GM23338 (cell line): ENCODE measurements at regions not wholly inside any gene's neighbourhood (a gene's known extent, or its start where the extent isn't known, plus 50 kb on each side); places are given as distances from the start of the nearest gene placed in this dataset.

Source experiments
- ATAC-seq: fragments of 200-7000 bp; cut with Tn5 transposase; 3 replicates; pipeline ENCODE4 v1.9.1; 2020
- DNase-seq: peaks from one replicate; pipeline ENCODE4 v3.0.0-alpha.2; 2015; ENCODE audit warnings: low spot score
- H2AFZ ChIP-seq: fragments of 200-600 bp; sonication (generic); 2 replicates; pipeline ENCODE4 v1.8.0; 2016; ENCODE audit warnings: antibody characterized with exemption, mild to moderate bottlenecking, moderate library complexity
- H3F3A ChIP-seq: fragments of 200-600 bp; sonication (generic); replicated peaks from 2 replicates; pipeline ENCODE4 v1.8.0; 2017; ENCODE audit warnings: antibody characterized with exemption, mixed run types, low read depth
- H3K27ac ChIP-seq: fragments of 200-600 bp; sonication (generic); 2 replicates; pipeline ENCODE4 v1.6.1; 2016; ENCODE audit warnings: low read depth
- H3K27me3 ChIP-seq: fragments of 200-600 bp; sonication (generic); 2 replicates; pipeline ENCODE4 v1.8.0; 2016; ENCODE audit warnings: mild to moderate bottlenecking, mixed run types, moderate library complexity; ENCODE audit not compliant: insufficient read depth
- H3K36me3 ChIP-seq: fragments of 200-600 bp; sonication (generic); 2 replicates; pipeline ENCODE4 v1.8.0; 2016; ENCODE audit warnings: mild to moderate bottlenecking; ENCODE audit not compliant: insufficient read depth
- H3K4me1 ChIP-seq: fragments of 200-600 bp; sonication (generic); 2 replicates; pipeline ENCODE4 v1.8.0; 2016; ENCODE audit warnings: mild to moderate bottlenecking, moderate library complexity; ENCODE audit not compliant: insufficient read depth
- H3K4me2 ChIP-seq: fragments of 200-600 bp; sonication (generic); 2 replicates; pipeline ENCODE4 v1.7.1; 2017; ENCODE audit warnings: mixed run types
- H3K4me3 ChIP-seq: fragments of 200-600 bp; sonication (generic); 2 replicates; pipeline ENCODE4 v1.6.1; 2016; ENCODE audit warnings: mixed run types
- H3K79me2 ChIP-seq: fragments of 200-600 bp; sonication (generic); replicated peaks from 2 replicates; pipeline ENCODE4 v1.8.0; 2017; ENCODE audit warnings: mild to moderate bottlenecking; ENCODE audit not compliant: insufficient read depth
- H3K9me2 ChIP-seq: fragments of 200-600 bp; sonication (generic); 2 replicates; pipeline ENCODE4 v1.8.0; 2017; ENCODE audit not compliant: insufficient read depth
- H4K20me1 ChIP-seq: fragments of 200-600 bp; sonication (generic); replicated peaks from 2 replicates; pipeline ENCODE4 v1.8.0; 2017; ENCODE audit warnings: mild to moderate bottlenecking; ENCODE audit not compliant: insufficient read depth
- H3K27ac Mint-ChIP-seq: 2 replicates; pipeline ENCODE4 v1.8.0; 2020; ENCODE audit warnings: inconsistent platforms, mild to moderate bottlenecking, moderate library complexity, mixed read lengths
- H3K27me3 Mint-ChIP-seq: 3 replicates; pipeline ENCODE4 v1.8.0; 2022; ENCODE audit warnings: low read depth, mild to moderate bottlenecking, moderate library complexity, mixed read lengths, inconsistent platforms; ENCODE audit not compliant: insufficient read depth, poor library complexity
- H3K36me3 Mint-ChIP-seq: 3 replicates; pipeline ENCODE4 v1.8.0; 2021; ENCODE audit warnings: low read depth, mild to moderate bottlenecking, inconsistent platforms, moderate library complexity, mixed read lengths
- H3K4me1 Mint-ChIP-seq: 3 replicates; pipeline ENCODE4 v1.8.0; 2020; ENCODE audit warnings: mild to moderate bottlenecking, inconsistent platforms, mixed read lengths
- H3K4me3 Mint-ChIP-seq: 3 replicates; pipeline ENCODE4 v1.8.0; 2021; ENCODE audit warnings: moderate library complexity, mild to moderate bottlenecking, inconsistent platforms, mixed read lengths
- H3K9me3 Mint-ChIP-seq: 3 replicates; pipeline ENCODE4 v1.8.0; 2020; ENCODE audit warnings: moderate library complexity, mild to moderate bottlenecking, inconsistent platforms, mixed read lengths
- CREB1 ChIP-seq: fragments of 250-450 bp; sonication (Bioruptor Pico); IDR thresholded peaks from 2 replicates; pipeline ENCODE4 v1.5.0; 2020; ENCODE audit warnings: low read depth, mild to moderate bottlenecking, moderate library complexity
- ETS1 ChIP-seq: IDR thresholded peaks from 2 replicates; pipeline ENCODE4 v1.6.1; 2016; ENCODE audit warnings: antibody characterized with exemption
- EZH2 ChIP-seq: fragments of 200-600 bp; sonication (generic); IDR thresholded peaks from one replicate; pipeline ENCODE4 v1.8.0; 2017; ENCODE audit warnings: antibody characterized with exemption, mild to moderate bottlenecking, low read depth; ENCODE audit not compliant: unreplicated experiment
- EZH2phosphoT487 ChIP-seq: fragments of 200-600 bp; sonication (generic); IDR thresholded peaks from one replicate; pipeline ENCODE4 v1.8.1; 2018; ENCODE audit warnings: antibody characterized with exemption; ENCODE audit not compliant: unreplicated experiment
- JUNB ChIP-seq: IDR thresholded peaks from one replicate; pipeline ENCODE4 v1.6.1; 2016; ENCODE audit warnings: antibody characterized with exemption; ENCODE audit not compliant: unreplicated experiment
- NANOG ChIP-seq: IDR thresholded peaks from 2 replicates; pipeline ENCODE4 v1.6.1; 2016; ENCODE audit warnings: antibody characterized with exemption, borderline replicate concordance
- POLR2AphosphoS5 ChIP-seq: IDR thresholded peaks from 2 replicates; pipeline ENCODE4 v1.6.1; 2016; ENCODE audit warnings: antibody characterized with exemption, low read depth
- STAT1 ChIP-seq: IDR thresholded peaks from one replicate; pipeline ENCODE4 v1.6.1; 2016; ENCODE audit warnings: antibody characterized with exemption; ENCODE audit not compliant: unreplicated experiment
- ZNF114 ChIP-seq: fragments of 250-450 bp; sonication (Bioruptor Pico); IDR thresholded peaks from 2 replicates; pipeline ENCODE4 v1.5.0; 2020; ENCODE audit warnings: mild to moderate bottlenecking, moderate library complexity
- ZNF331 ChIP-seq: fragments of 250-450 bp; sonication (Bioruptor Pico); IDR thresholded peaks from 2 replicates; pipeline ENCODE4 v1.5.0; 2020; ENCODE audit warnings: low read depth, mild to moderate bottlenecking, moderate library complexity
- ZNF462 ChIP-seq: fragments of 250-450 bp; sonication (Bioruptor Pico); IDR thresholded peaks from 2 replicates; pipeline ENCODE4 v1.5.0; 2020; ENCODE audit warnings: mild to moderate bottlenecking, moderate library complexity
- TF ChIP-seq, protein P1 (sequence below), 2 experiments: fragments of 200-600 bp in 1 of 2; sonication (generic) in 1 of 2; conservative IDR thresholded peaks; 2 replicates each; pipeline versions ENCODE4 v1.5.1 to v1.6.1; 2016 to 2017; ENCODE audit warnings: antibody characterized with exemption in 2 of 2, low read depth in 2 of 2, mild to moderate bottlenecking in 2 of 2, moderate library complexity in 1 of 2
- TF ChIP-seq, protein P2 (sequence below): IDR thresholded peaks from one replicate; pipeline ENCODE4 v1.6.1; 2018; ENCODE audit warnings: antibody characterized with exemption; ENCODE audit not compliant: unreplicated experiment

DNA sequence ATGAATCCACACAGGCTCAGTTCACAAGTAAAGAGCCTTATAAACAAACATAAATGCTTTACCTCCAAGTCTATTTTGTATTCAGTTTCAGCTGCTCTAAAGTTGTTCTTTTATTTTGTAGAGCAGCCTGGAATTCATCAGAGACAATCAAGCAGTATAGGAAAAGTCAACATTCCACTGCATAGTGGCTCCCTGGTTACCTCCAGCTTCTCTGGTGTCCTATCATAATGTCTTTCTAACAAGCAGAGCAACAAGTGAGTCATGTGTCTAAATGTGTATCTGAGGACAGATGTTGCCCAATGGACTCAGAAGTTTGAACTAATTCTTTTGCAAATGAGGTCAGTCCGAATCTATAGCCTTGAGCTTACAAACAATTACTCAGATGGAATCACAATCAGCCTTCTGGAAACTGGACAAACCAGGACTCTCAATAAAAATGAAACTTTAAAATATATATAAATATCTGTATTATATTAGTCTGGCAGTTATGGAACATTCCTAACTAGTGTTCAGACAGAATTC lies 292.0 kb upstream of the TOM1L1 start:
- H3K4me1 Mint-ChIP-seq, result no peaks in the 10 kb centered on the region
- no peak overlapping the region for H3K4me3 Mint-ChIP-seq
- Histone ChIP-seq H3K79me2 (no peaks in the 10 kb centered on the region), H3K9me2 (0 out of 2 replicates have a peak, but pooled peaks cover 3% of the 10 kb centered on the region), H3K27me3 (no peaks in the 10 kb centered on the region), H2AFZ (no peak overlapping the region), H3K4me1 (no peaks in the 10 kb centered on the region), H3K27ac (no peak overlapping the region), H3K4me3 (no peak overlapping the region), H3F3A (no peaks in the 10 kb centered on the region), H3K4me2 (no peak overlapping the region), H4K20me1 (no peaks in the 10 kb centered on the region), H3K36me3 (no peaks in the 10 kb centered on the region)
- peaks cover 33% of the 10 kb centered on the region for H3K9me3 Mint-ChIP-seq
- ATAC-seq (no peak), DNase-seq (no peak)
- no peaks in the 10 kb centered on the region for H3K27me3 Mint-ChIP-seq
- H3K36me3 Mint-ChIP-seq, result peaks cover 17% of the 10 kb centered on the region
- no peak overlapping the region for H3K27ac Mint-ChIP-seq
- no peak for TF ChIP-seq EZH2
- no peak for TF ChIP-seq ZNF114 (CRISPR knock-in tag)
- TF ChIP-seq, protein P1, sequence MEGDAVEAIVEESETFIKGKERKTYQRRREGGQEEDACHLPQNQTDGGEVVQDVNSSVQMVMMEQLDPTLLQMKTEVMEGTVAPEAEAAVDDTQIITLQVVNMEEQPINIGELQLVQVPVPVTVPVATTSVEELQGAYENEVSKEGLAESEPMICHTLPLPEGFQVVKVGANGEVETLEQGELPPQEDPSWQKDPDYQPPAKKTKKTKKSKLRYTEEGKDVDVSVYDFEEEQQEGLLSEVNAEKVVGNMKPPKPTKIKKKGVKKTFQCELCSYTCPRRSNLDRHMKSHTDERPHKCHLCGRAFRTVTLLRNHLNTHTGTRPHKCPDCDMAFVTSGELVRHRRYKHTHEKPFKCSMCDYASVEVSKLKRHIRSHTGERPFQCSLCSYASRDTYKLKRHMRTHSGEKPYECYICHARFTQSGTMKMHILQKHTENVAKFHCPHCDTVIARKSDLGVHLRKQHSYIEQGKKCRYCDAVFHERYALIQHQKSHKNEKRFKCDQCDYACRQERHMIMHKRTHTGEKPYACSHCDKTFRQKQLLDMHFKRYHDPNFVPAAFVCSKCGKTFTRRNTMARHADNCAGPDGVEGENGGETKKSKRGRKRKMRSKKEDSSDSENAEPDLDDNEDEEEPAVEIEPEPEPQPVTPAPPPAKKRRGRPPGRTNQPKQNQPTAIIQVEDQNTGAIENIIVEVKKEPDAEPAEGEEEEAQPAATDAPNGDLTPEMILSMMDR (conservative IDR thresholded peaks at IDR 0.05; ENCODE audit: low read depth in 2 of 2), result no peak
- no peak for TF ChIP-seq POLR2AphosphoS5
- no peak for TF ChIP-seq NANOG
- no peak for TF ChIP-seq ZNF462
- no peak for TF ChIP-seq ZNF331 (CRISPR knock-in tag)
- TF ChIP-seq, protein P2, sequence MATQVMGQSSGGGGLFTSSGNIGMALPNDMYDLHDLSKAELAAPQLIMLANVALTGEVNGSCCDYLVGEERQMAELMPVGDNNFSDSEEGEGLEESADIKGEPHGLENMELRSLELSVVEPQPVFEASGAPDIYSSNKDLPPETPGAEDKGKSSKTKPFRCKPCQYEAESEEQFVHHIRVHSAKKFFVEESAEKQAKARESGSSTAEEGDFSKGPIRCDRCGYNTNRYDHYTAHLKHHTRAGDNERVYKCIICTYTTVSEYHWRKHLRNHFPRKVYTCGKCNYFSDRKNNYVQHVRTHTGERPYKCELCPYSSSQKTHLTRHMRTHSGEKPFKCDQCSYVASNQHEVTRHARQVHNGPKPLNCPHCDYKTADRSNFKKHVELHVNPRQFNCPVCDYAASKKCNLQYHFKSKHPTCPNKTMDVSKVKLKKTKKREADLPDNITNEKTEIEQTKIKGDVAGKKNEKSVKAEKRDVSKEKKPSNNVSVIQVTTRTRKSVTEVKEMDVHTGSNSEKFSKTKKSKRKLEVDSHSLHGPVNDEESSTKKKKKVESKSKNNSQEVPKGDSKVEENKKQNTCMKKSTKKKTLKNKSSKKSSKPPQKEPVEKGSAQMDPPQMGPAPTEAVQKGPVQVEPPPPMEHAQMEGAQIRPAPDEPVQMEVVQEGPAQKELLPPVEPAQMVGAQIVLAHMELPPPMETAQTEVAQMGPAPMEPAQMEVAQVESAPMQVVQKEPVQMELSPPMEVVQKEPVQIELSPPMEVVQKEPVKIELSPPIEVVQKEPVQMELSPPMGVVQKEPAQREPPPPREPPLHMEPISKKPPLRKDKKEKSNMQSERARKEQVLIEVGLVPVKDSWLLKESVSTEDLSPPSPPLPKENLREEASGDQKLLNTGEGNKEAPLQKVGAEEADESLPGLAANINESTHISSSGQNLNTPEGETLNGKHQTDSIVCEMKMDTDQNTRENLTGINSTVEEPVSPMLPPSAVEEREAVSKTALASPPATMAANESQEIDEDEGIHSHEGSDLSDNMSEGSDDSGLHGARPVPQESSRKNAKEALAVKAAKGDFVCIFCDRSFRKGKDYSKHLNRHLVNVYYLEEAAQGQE, result no peak
- no peak for TF ChIP-seq CREB1 (CRISPR knock-in tag)
- TF ChIP-seq JUNB, result no peak
- TF ChIP-seq EZH2phosphoT487, result no peak
- TF ChIP-seq STAT1, result no peak
- TF ChIP-seq ETS1, result no peak
